HG02678 (cell line): ENCODE measurements at regions not wholly inside any gene's neighbourhood (a gene's known extent, or its start where the extent isn't known, plus 50 kb on each side); places are given as distances from the start of the nearest gene placed in this dataset.
"Not testable (repeated sequence)": the region's sequence is repeated elsewhere in the genome, so short reads cannot be mapped to it uniquely, and the experiment has no call there.

Experiments
- ATAC-seq: cut with Tn5 transposase; IDR thresholded peaks from one replicate; pipeline ENCODE4 v1.9.1; 2021; ENCODE audit warnings: mild to moderate bottlenecking, moderate library complexity; ENCODE audit not compliant: unreplicated experiment

GRCh38 chr10:126722726-126723125 lies 52.2 kb upstream of the C10orf90 start:
- no peak for ATAC-seq

- ATAC-seq, result no peak
These were observed 52.7 kb upstream of the C10orf90 start for GRCh38 chr10:126723226-126723625.

GRCh38 chr10:126729314-126729870 lies 58.9 kb upstream of the C10orf90 start:
- no peak for ATAC-seq

- ATAC-seq, result no peak
These were observed 60.5 kb upstream of the C10orf90 start for GRCh38 chr10:126730856-126731609.

GRCh38 chr10:126731610-126731990 lies 61.1 kb upstream of the C10orf90 start:
- ATAC-seq, result no peak

GRCh38 chr10:126732308-126732707 lies 61.8 kb upstream of the C10orf90 start:
- ATAC-seq, result no peak

- no peak for ATAC-seq
These were observed 62.4 kb upstream of the C10orf90 start for GRCh38 chr10:126732868-126733267.

GRCh38 chr10:126734015-126734414 lies 63.5 kb upstream of the C10orf90 start:
- no peak for ATAC-seq

- no peak for ATAC-seq
These were observed 64.5 kb upstream of the C10orf90 start for GRCh38 chr10:126734967-126735366.

GRCh38 chr10:126736142-126736541 lies 65.6 kb upstream of the C10orf90 start:
- no peak for ATAC-seq

- no peak for ATAC-seq
These were observed 66.2 kb upstream of the C10orf90 start for GRCh38 chr10:126736727-126737126.

GRCh38 chr10:126738001-126738400 lies 67.5 kb upstream of the C10orf90 start:
- ATAC-seq, result no peak

- no peak for ATAC-seq
These were observed 74.1 kb upstream of the C10orf90 start for GRCh38 chr10:126744571-126744970.

- peak; percentile 73 for ATAC-seq
These were observed 78.6 kb upstream of the C10orf90 start for GRCh38 chr10:126749015-126749655.

- ATAC-seq, result no peak
These were observed 84.5 kb upstream of the C10orf90 start for GRCh38 chr10:126754966-126755365.

GRCh38 chr10:126758867-126759266 lies 88.4 kb upstream of the C10orf90 start:
- no peak for ATAC-seq

GRCh38 chr10:126759531-126759930 lies 89.0 kb upstream of the C10orf90 start:
- ATAC-seq, result no peak

GRCh38 chr10:126766646-126767045 lies 96.2 kb upstream of the C10orf90 start:
- ATAC-seq, result not testable (repeated sequence)

- no peak for ATAC-seq
These were observed 100.3 kb upstream of the C10orf90 start for GRCh38 chr10:126770809-126771208.

GRCh38 chr10:126776168-126776567 lies 105.7 kb upstream of the C10orf90 start:
- no peak for ATAC-seq

- no peak for ATAC-seq
These were observed 107.2 kb upstream of the C10orf90 start for GRCh38 chr10:126777714-126778113.
